PC-9 (cell line): ENCODE measurements at regions not wholly inside any gene's neighbourhood (a gene's known extent, or its start where the extent isn't known, plus 50 kb on each side); places are given as distances from the start of the nearest gene placed in this dataset.

Experiments used
- CTCF ChIP-seq: fragments of 200-600 bp; sonication (generic); conservative IDR thresholded peaks from 2 replicates; pipeline ENCODE4 v1.6.1; 2017; ENCODE audit warnings: mixed run types, antibody characterized with exemption, mild to moderate bottlenecking, moderate library complexity
- EZH2 ChIP-seq: fragments of 200-600 bp; sonication (generic); IDR thresholded peaks from 2 replicates; pipeline ENCODE4 v1.8.0; 2017; ENCODE audit warnings: antibody characterized with exemption, low read depth

- TF ChIP-seq EZH2 (no peak), CTCF (no peak)
Measured at GRCh38 chr2:144248350-144249034, 271.4 kb downstream of the ZEB2 start.
